ENCODE measurements at regions not wholly inside any gene's neighbourhood (a gene's known extent, or its start where the extent isn't known, plus 50 kb on each side); places are given as distances from the start of the nearest gene placed in this dataset.

- TF ChIP-seq CTCF (conservative IDR thresholded peaks at IDR 0.05) (no peak), ZFX (IDR thresholded peaks at IDR 0.05) (no peak)
Measured at GRCh38 chr5:123756816-123757215, 244.8 kb downstream of the CSNK1G3 start.
